Activated B cell treated with CpG ODN at 0.5 μM for 24 hours (primary cell): ENCODE measurements at regions not wholly inside any gene's neighbourhood (a gene's known extent, or its start where the extent isn't known, plus 50 kb on each side); places are given as distances from the start of the nearest gene placed in this dataset.

ENCODE experiments used
- ATAC-seq: fragments of 200-7000 bp; cut with Tn5 transposase; one replicate; pipeline ENCODE4 v1.10.0; 2021; ENCODE audit warnings: low read depth, mild to moderate bottlenecking, moderate library complexity
- CTCF ChIA-PET: fragments of 350-600 bp; sonication (Branson Sonifier 250); formaldehyde crosslinking; loops from one replicate; lab custom pipeline; 2021; ENCODE audit warnings: antibody characterized with exemption; lab: Charles Lee
- POLR2A ChIA-PET: fragments of 350-600 bp; sonication (Branson Sonifier 250); formaldehyde crosslinking; loops from one replicate; lab custom pipeline; 2021; ENCODE audit warnings: antibody characterized with exemption; lab: Charles Lee
- DNase-seq: peaks from one replicate; pipeline ENCODE4 v3.0.0; 2022
- H3K27ac Mint-ChIP-seq: one replicate; pipeline ENCODE4 v1.8.0; 2020; ENCODE audit warnings: mixed read lengths
- H3K27me3 Mint-ChIP-seq: one replicate; pipeline ENCODE4 v1.8.0; 2021; ENCODE audit warnings: mixed read lengths
- H3K36me3 Mint-ChIP-seq: one replicate; pipeline ENCODE4 v1.8.0; 2021; ENCODE audit warnings: low read depth, mixed read lengths
- H3K4me1 Mint-ChIP-seq: one replicate; pipeline ENCODE4 v1.8.0; 2021; ENCODE audit warnings: mixed read lengths
- H3K4me3 Mint-ChIP-seq: one replicate; pipeline ENCODE4 v1.8.0; 2020; ENCODE audit warnings: mild to moderate bottlenecking, mixed read lengths
- H3K9me3 Mint-ChIP-seq: one replicate; pipeline ENCODE4 v1.8.0; 2020; ENCODE audit warnings: mixed read lengths
- intact Hi-C: fragments of 100-400 bp; cut with micrococcal nuclease; formaldehyde crosslinking; loops from one replicate; pipeline ENCODE4 v1.15.1; 2024
- TF ChIP-seq, protein P1 (sequence below): fragments of 200-600 bp; IDR thresholded peaks from one replicate; pipeline ENCODE4 v1.8.0; 2022; ENCODE audit warnings: antibody characterized with exemption, mild to moderate bottlenecking

DNA sequence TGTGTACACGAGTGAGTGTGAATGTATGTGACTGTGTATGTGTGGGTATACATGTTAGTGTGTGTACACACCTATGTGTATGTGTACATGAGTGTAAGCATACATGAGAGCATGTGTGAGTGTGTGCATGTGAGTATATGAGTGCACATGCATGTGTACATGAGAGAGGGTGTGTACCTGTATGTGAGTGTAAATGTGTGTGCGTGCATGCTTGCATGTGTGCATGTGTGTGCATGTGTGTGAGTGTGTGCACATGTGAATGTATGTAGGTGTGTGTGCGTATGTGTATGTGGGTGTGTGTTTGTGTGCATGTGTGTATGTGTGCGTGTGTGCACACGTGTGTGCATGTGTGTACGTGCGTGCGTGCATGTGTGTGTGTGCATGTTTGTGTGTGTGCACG is 183.4 kb downstream of the BMP7 start:
- Mint-ChIP-seq H3K4me3 (no peak overlapping the region), H3K9me3 (peaks cover 15% of the 10 kb centered on the region), H3K27ac (no peak overlapping the region), H3K4me1 (no peaks in the 10 kb centered on the region), H3K36me3 (no peaks in the 10 kb centered on the region), H3K27me3 (peaks cover 2% of the 10 kb centered on the region)
- no peak for ATAC-seq
- DNase-seq = no peak
- ChIA-PET POLR2A (no interaction called here), CTCF (no interaction called here)
- intact Hi-C loops = no loop called here
- TF ChIP-seq, protein P1, sequence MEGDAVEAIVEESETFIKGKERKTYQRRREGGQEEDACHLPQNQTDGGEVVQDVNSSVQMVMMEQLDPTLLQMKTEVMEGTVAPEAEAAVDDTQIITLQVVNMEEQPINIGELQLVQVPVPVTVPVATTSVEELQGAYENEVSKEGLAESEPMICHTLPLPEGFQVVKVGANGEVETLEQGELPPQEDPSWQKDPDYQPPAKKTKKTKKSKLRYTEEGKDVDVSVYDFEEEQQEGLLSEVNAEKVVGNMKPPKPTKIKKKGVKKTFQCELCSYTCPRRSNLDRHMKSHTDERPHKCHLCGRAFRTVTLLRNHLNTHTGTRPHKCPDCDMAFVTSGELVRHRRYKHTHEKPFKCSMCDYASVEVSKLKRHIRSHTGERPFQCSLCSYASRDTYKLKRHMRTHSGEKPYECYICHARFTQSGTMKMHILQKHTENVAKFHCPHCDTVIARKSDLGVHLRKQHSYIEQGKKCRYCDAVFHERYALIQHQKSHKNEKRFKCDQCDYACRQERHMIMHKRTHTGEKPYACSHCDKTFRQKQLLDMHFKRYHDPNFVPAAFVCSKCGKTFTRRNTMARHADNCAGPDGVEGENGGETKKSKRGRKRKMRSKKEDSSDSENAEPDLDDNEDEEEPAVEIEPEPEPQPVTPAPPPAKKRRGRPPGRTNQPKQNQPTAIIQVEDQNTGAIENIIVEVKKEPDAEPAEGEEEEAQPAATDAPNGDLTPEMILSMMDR = no peak

DNA sequence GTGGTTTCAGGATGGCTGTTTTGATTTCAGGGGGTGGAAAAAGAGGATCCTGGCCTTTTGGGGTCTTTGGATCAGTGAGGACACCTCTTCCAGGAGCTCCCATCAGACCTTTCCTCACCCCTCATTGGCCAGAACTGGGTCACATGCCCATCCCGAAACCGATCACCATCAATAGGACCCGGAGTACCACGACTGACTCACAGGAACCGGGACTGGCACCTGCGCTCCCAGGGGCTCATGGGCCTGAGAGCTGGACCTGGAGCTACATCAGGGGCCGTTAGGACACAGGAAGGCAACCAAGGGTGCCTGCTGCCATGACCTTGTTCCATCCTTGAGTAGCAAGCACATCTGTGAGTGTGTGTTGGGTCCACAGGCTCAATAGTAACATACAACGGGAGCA is 180.4 kb downstream of the BMP7 start:
- Mint-ChIP-seq H3K36me3 (no peaks in the 10 kb centered on the region), H3K4me1 (no peaks in the 10 kb centered on the region), H3K9me3 (no peaks in the 10 kb centered on the region), H3K4me3 (no peak overlapping the region), H3K27ac (no peak overlapping the region), H3K27me3 (peaks cover 2% of the 10 kb centered on the region)
- ChIA-PET POLR2A (no interaction called here), CTCF (interaction anchor here (1.1 kb wide), 1 partner anchor 10 kb away, joined by 3 read pairs; no protein-coding TSS in a partner anchor)
- ATAC-seq (no peak), DNase-seq (no peak)
- TF ChIP-seq, protein P1 = no peak
- intact Hi-C loops = no loop called here

DNA sequence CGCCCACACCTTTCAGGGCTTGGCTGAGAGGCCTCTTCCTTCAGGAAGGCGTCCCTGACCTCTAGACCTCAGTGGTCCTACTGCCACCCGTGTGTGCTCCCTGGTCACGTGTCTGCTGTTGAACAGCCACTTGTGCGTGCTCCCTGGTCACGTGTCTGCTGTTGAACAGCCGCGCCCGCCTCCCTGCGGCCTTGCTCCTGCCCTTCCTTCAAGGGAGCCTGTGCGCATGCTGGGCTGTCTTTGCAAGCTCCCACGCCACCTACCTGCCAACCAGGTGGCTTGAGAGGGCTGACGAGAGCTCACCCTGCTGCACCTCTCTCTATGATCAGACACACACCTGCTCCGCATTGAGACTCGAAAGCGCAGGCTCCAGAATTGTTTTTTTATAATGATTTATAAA is 179.3 kb downstream of the BMP7 start:
- intact Hi-C loops = no loop called here
- ATAC-seq = no peak
- TF ChIP-seq, protein P1 = no peak
- DNase-seq = no peak
- Mint-ChIP-seq H3K9me3 (no peaks in the 10 kb centered on the region), H3K36me3 (no peaks in the 10 kb centered on the region), H3K27me3 (peaks cover 2% of the 10 kb centered on the region), H3K27ac (no peak overlapping the region), H3K4me1 (peaks cover under 1% of the 10 kb centered on the region), H3K4me3 (no peak overlapping the region)
- ChIA-PET POLR2A (interaction anchor here (0.6 kb wide), 1 partner anchor 1810 kb away, joined by 4 read pairs; no protein-coding TSS in a partner anchor), CTCF (interaction anchor here (1.1 kb wide), 1 partner anchor 9 kb away, joined by 3 read pairs; no protein-coding TSS in a partner anchor)

DNA sequence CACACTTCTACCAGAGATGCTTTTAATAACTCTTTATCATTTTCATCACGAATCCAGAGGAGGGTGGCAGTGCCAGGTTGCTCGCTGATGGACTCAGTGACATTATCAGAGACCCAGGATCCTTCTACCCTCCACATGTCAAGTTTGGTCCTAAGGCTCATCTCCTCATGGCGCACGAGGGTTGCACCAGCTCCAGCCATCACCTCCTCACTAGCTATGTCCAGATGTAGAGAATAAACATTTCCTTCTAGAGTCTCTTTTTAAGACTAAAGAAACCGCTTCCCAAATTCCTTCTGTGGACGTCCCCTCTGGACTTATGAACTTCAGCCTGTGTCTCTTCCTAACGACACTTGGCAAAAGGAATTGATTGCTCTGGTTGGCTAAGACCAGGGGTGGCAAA is 178.7 kb downstream of the BMP7 start:
- TF ChIP-seq, protein P1 = no peak
- H3K36me3 Mint-ChIP-seq = no peaks in the 10 kb centered on the region
- no peak for ATAC-seq
- peaks cover 4% of the 10 kb centered on the region for H3K4me1 Mint-ChIP-seq
- no peaks in the 10 kb centered on the region for H3K9me3 Mint-ChIP-seq
- H3K27ac Mint-ChIP-seq = no peak overlapping the region
- intact Hi-C loops = no loop called here
- peaks cover 6% of the 10 kb centered on the region for H3K27me3 Mint-ChIP-seq
- DNase-seq = no peak
- POLR2A ChIA-PET = interaction anchor here (0.6 kb wide), 1 partner anchor 1809 kb away, joined by 4 read pairs; no protein-coding TSS in a partner anchor
- CTCF ChIA-PET = no interaction called here
- H3K4me3 Mint-ChIP-seq = no peak overlapping the region

DNA sequence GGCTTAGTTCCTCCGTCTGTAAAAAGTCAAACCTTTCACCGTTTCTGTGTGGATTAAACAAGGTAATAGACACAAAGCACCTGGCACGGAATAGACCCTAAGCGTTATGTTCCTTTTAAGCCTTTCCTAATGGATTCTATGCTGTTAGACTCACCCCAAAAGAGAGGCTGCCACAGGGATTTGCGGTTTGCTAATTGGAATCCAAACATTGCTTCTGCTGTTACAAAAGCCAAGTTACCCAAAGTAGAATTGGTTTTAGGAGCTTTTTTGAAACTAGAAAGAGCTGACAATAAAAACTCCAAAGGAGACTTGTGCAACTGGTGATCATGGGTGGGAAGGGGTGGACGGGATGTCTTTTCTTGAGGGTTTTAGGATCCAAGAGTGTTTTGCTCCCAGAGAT is 178.0 kb downstream of the BMP7 start:
- Mint-ChIP-seq H3K27ac (no peak overlapping the region), H3K27me3 (peaks cover 7% of the 10 kb centered on the region), H3K4me3 (no peak overlapping the region), H3K36me3 (no peaks in the 10 kb centered on the region), H3K4me1 (peaks cover 4% of the 10 kb centered on the region), H3K9me3 (no peaks in the 10 kb centered on the region)
- POLR2A ChIA-PET = no interaction called here
- CTCF ChIA-PET = no interaction called here
- ATAC-seq (no peak), DNase-seq (no peak)
- TF ChIP-seq, protein P1 = no peak
- intact Hi-C loops = no loop called here
